Activated CD4-positive, alpha-beta T cell treated with anti-CD3 and anti-CD28 coated beads, Interleukin-2, Interleukin-6, amounts not matched to agents 100 ng/mL and 50 ng/mL, durations not matched to agents 16 hours and 8 hours (primary cell): ENCODE measurements at regions not wholly inside any gene's neighbourhood (a gene's known extent, or its start where the extent isn't known, plus 50 kb on each side); places are given as distances from the start of the nearest gene placed in this dataset.

Source experiments
- DNase-seq: peaks from one replicate; pipeline ENCODE4 v3.0.0-alpha.2; 2020

GRCh38 chr5:87868792-87869191 is 399.9 kb downstream of the TMEM161B start:
- DNase-seq, result no peak

GRCh38 chr5:87867281-87867680 is 401.4 kb downstream of the TMEM161B start:
- no peak for DNase-seq

DNA sequence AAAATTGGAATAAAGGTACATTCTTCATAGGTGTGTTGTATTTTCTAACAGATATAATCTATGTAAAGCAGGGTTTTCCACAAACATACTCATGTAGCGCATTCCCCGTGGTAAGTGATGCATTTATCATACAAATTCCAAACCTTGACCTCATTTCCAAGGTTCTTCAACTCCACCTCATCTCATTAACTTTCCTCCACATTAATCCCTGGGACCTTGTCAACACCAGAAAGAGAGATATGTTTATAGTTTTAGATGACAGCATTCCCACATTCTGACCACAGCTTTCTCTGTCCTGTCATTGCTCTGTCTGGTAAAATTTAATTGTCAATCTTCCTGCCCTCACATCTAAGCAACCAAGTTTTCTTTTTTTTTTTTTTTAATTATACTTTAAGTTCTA is 415.1 kb downstream of the TMEM161B start:
- DNase-seq, result no peak

DNA sequence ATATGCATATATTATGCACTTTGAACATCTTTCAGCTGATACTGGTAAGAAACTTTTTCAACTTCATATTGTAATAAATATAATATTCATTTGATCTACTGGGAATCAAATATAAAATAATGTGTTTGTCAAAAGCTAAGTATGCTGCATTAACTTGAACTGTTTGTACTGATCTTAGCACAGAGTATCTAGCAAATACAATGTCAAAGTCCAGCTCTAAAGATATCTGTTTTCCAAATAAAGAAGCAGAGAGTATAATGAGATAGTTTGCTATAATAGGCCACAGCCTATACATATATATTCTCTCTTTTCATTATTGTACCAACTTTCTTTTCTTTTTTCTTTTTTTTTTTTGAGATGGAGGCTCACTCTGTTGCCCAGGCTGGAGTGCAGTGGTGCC is 417.0 kb downstream of the TMEM161B start:
- no peak for DNase-seq

DNA sequence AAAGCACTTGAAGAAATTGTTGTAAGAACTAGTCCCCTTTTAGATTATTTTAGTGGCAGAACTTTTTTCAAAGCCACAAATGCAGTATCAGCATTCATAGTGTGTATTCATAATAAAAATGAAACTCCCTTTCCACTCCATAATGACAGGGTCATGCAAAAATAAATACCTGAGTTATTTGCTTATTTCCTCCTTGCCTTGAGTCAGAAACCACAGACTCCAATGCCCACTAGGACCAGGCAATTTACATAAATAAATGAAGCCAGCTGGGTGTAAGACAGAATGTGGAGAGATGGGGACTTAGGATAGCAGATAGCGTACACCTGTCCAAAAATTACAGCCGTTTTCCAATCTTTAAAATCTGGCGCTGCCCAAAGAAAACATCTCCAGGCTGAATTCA is 417.8 kb downstream of the TMEM161B start:
- DNase-seq, result no peak

- no peak for DNase-seq
Observed at GRCh38 chr5:87845734-87846133, 422.9 kb downstream of the TMEM161B start.

- no peak for DNase-seq
Observed at GRCh38 chr5:87844866-87845265, 423.8 kb downstream of the TMEM161B start.

DNA sequence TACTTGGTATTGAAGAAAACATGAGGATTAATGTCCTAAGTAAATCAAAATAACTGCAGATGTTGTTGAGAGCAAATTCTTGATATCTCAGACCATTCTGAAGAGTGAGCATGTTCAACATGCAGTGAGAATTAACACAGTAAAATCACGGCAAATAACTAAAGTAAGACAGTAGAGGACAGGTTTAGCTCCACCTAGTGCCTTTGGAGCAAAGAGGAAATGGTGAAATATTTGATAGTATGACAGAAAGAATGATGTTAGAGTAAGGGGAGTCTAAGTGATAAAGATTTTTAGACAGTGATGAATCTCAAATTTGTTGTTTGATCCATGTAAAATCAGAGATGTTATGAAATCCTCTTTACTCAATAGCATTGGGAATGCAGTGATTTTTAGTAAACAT is 424.2 kb downstream of the TMEM161B start:
- no peak for DNase-seq

DNA sequence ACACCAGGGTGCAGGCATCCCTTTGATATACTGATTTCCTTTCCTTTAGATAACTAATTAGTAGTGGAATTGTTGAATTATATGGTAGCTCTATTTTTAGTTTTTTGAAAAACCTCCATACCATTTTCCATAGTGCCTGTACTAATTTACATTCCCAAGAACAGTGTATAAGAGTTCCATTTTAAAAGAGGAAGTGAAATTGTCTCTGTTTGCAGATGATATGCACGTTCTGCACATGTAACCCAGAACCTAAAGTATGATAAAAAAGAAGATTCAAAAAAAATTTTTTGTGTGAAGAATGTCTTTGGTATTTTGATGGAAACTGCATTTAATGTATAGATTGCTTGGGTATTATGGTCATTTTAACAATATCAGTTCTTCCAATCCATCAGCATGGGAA is 424.0 kb upstream of the CCNH start:
- DNase-seq, result no peak

- no peak for DNase-seq
Observed at GRCh38 chr5:87831499-87831898, 418.8 kb upstream of the CCNH start.

GRCh38 chr5:87829217-87829551 is 416.5 kb upstream of the CCNH start:
- no peak for DNase-seq

GRCh38 chr5:87828545-87829216 is 416.0 kb upstream of the CCNH start:
- no peak for DNase-seq

GRCh38 chr5:87827539-87827938 is 414.8 kb upstream of the CCNH start:
- no peak for DNase-seq

DNA sequence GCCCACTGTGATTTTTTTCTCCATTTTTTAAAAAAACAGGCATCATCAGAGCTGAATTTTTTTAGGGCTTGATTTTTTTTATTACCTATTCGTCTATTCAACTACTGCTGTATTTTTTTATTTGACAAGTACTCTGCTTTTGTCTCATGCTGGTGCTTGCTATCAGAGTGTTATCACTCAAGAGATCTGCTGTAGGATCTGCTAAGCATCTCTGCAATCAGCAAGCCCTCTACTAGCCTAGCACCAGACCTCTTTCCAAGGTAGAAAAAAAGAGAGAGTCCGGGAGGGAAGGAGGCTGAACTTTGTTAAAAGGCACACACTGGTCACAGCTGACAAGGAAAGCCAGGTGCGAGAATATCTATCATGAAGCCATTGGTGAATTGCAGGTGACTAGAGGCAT is 413.8 kb upstream of the CCNH start:
- DNase-seq, result no peak

- no peak for DNase-seq
Observed at GRCh38 chr5:87825583-87825982, 412.9 kb upstream of the CCNH start.

GRCh38 chr5:87807783-87808182 is 395.1 kb upstream of the CCNH start:
- DNase-seq, result no peak

- no peak for DNase-seq
Observed at GRCh38 chr5:87803352-87803751, 390.6 kb upstream of the CCNH start.

GRCh38 chr5:87791869-87792268 is 379.1 kb upstream of the CCNH start:
- DNase-seq, result no peak

DNA sequence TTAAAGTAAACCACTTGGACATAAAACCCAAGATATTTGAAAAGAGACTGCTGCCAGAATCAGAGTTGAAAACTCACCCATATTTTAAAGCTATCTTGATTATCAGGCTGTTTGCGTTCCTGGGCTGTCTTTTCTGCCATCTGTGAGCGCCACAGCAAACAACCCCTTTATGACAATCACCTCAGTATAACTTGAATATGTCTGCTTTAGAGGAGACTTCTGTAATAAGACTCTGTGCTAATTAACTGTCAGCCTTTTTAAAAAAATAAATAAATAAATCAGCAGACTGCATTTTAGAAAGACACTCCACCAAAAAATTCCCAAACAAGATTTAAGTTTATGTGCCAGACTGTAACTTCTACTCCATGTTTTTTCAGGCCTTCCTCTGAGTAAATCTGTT is 375.7 kb upstream of the CCNH start:
- DNase-seq, result no peak

DNA sequence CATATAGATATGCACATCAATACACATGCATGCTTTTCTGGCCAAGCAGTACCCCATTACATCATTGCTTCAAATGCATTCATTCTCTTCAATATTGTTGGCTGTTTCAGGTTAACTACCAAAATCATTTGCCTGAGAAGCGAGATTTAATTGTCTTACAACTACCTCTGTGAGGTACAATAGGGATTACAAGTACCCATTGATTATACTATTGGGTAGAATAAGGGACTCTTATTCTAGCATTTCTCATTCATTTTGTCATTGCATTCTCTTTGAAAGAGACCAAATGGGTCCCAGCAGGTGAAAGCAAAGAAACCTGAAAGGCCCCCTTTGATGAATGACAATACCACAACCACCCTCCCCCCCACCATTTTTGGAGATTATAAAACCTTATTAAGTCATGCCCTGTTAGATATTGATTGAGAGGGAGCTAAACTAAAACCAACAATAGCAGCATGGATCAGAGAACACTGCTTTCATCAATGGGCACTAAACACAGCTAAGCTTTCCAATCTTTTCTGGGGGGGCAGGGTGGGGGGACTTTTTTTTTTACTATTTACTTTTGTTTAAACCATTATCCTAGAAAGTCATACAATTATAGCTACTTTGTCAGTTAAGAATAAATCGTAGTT is 375.0 kb upstream of the CCNH start:
- no peak for DNase-seq

- no peak for DNase-seq
Observed at GRCh38 chr5:87787086-87787485, 374.4 kb upstream of the CCNH start.

GRCh38 chr5:87786471-87786870 is 373.7 kb upstream of the CCNH start:
- no peak for DNase-seq

GRCh38 chr5:87785554-87786335 is 373.0 kb upstream of the CCNH start:
- no peak for DNase-seq

DNA sequence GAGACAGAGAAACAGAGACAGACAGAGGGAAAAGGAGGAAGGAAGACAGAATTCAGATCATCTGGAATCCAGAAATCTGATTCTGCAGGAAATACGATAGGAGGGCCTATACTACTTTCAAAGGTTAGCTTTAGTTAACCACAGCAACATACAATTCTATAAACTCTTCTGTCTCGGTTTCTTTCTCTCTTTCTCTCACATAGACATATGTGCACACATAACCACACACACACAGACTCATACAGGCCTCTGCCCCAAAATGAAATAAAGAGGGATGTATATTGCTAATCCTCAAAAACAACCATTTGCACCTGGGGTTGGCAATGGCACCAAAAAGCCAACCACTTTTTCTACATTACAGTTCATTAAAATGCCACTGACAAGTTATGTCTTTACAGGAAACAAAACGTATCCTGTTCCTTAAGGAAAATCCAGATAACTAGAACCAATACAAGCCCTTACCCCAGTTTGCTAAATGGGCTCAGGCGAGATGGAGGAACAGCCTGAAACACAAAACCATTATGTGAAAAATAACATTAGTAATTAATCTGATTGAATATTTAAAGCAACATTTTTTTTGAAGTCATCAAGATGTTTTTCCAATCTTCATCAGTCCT is 372.3 kb upstream of the CCNH start:
- no peak for DNase-seq
